SK-N-SH treated with all-trans-retinoic acid at 6 μM for 48 hours (cell line): ENCODE measurements at regions not wholly inside any gene's neighbourhood (a gene's known extent, or its start where the extent isn't known, plus 50 kb on each side); places are given as distances from the start of the nearest gene placed in this dataset.

Source experiments
- ATAC-seq: fragments of 200-7000 bp; cut with Tn5 transposase; 3 replicates; pipeline ENCODE4 v1.9.1; 2020; ENCODE audit warnings: mild to moderate bottlenecking, moderate library complexity
- ARNTL ChIP-seq: fragments of 450-650 bp; formaldehyde crosslinking; IDR thresholded peaks from 2 replicates; pipeline ENCODE4 v1.5.0; 2020; ENCODE audit warnings: low read depth, mild to moderate bottlenecking, moderate library complexity, borderline replicate concordance
- BACH2 ChIP-seq: fragments of 250-450 bp; sonication (Bioruptor Pico); IDR thresholded peaks from 2 replicates; pipeline ENCODE4 v1.9.0; 2021; ENCODE audit warnings: mild to moderate bottlenecking, borderline replicate concordance
- CREB5 ChIP-seq: fragments of 250-450 bp; sonication (Bioruptor Pico); IDR thresholded peaks from 2 replicates; pipeline ENCODE4 v1.5.1; 2020; ENCODE audit warnings: low read depth, mild to moderate bottlenecking, moderate library complexity
- ESRRG ChIP-seq: fragments of 250-450 bp; sonication (Bioruptor Pico); IDR thresholded peaks from 2 replicates; pipeline ENCODE4 v1.6.1; 2021; ENCODE audit warnings: mild to moderate bottlenecking
- GLIS3 ChIP-seq: fragments of 250-450 bp; sonication (Bioruptor Pico); IDR thresholded peaks from 2 replicates; pipeline ENCODE4 v1.5.0; 2020; ENCODE audit warnings: mild to moderate bottlenecking, moderate library complexity
- ISL1 ChIP-seq: fragments of 250-450 bp; sonication (Bioruptor Pico); IDR thresholded peaks from 2 replicates; pipeline ENCODE4 v2.1.2; 2022; ENCODE audit warnings: mild to moderate bottlenecking, moderate library complexity
- OSR1 ChIP-seq: fragments of 250-450 bp; sonication (Bioruptor Pico); IDR thresholded peaks from 2 replicates; pipeline ENCODE4 v1.8.0; 2022; ENCODE audit warnings: moderate library complexity, mild to moderate bottlenecking, inconsistent platforms
- PPARA ChIP-seq: fragments of 250-450 bp; sonication (Bioruptor Pico); IDR thresholded peaks from 2 replicates; pipeline ENCODE4 v1.5.0; 2020; ENCODE audit warnings: mild to moderate bottlenecking, borderline replicate concordance
- RARB ChIP-seq: fragments of 250-450 bp; sonication (Bioruptor Pico); IDR thresholded peaks from 2 replicates; pipeline ENCODE4 v1.8.0; 2021; ENCODE audit warnings: mild to moderate bottlenecking, moderate library complexity
- SNAI2 ChIP-seq: fragments of 250-450 bp; sonication (Bioruptor Pico); IDR thresholded peaks from 2 replicates; pipeline ENCODE4 v1.5.0; 2020; ENCODE audit warnings: mild to moderate bottlenecking, moderate library complexity
- TCF4 ChIP-seq: fragments of 250-450 bp; sonication (Bioruptor Pico); IDR thresholded peaks from 2 replicates; pipeline ENCODE4 v1.8.0; 2021; ENCODE audit warnings: mild to moderate bottlenecking, moderate library complexity, borderline replicate concordance
- TOX ChIP-seq: fragments of 250-450 bp; sonication (Bioruptor Pico); IDR thresholded peaks from 2 replicates; pipeline ENCODE4 v1.8.0; 2021; ENCODE audit warnings: mild to moderate bottlenecking, moderate library complexity, borderline replicate concordance
- ZC3H10 ChIP-seq: fragments of 250-450 bp; sonication (Bioruptor Pico); IDR thresholded peaks from 2 replicates; pipeline ENCODE4 v1.5.1; 2021; ENCODE audit warnings: mild to moderate bottlenecking, moderate library complexity
- ZFP3 ChIP-seq: fragments of 250-450 bp; sonication (Bioruptor Pico); IDR thresholded peaks from 2 replicates; pipeline ENCODE4 v1.5.0; 2020; ENCODE audit warnings: mild to moderate bottlenecking, moderate library complexity
- ZFP30 ChIP-seq: fragments of 450-650 bp; formaldehyde crosslinking; IDR thresholded peaks from 2 replicates; pipeline ENCODE4 v1.5.0; 2022; ENCODE audit warnings: mild to moderate bottlenecking, moderate library complexity
- ZNF565 ChIP-seq: fragments of 450-650 bp; formaldehyde crosslinking; conservative IDR thresholded peaks from 2 replicates; pipeline ENCODE4 v1.5.0; 2020; ENCODE audit warnings: low read depth, mild to moderate bottlenecking, moderate library complexity
- ZNF70 ChIP-seq: fragments of 450-650 bp; formaldehyde crosslinking; IDR thresholded peaks from 2 replicates; pipeline ENCODE4 v1.5.0; 2020; ENCODE audit warnings: mild to moderate bottlenecking, moderate library complexity
- ZNF8 ChIP-seq: fragments of 450-650 bp; formaldehyde crosslinking; IDR thresholded peaks from 2 replicates; pipeline ENCODE4 v1.5.0; 2020; ENCODE audit warnings: mild to moderate bottlenecking, moderate library complexity
- TF ChIP-seq, protein P1 (sequence below): fragments of 250-450 bp; sonication (Bioruptor Pico); IDR thresholded peaks from 2 replicates; pipeline ENCODE4 v1.5.0; 2020; ENCODE audit warnings: mild to moderate bottlenecking, moderate library complexity
- TF ChIP-seq, protein P2 (sequence below): fragments of 250-450 bp; sonication (Bioruptor Pico); IDR thresholded peaks from 2 replicates; pipeline ENCODE4 v1.8.0; 2020; ENCODE audit warnings: mild to moderate bottlenecking, moderate library complexity, borderline replicate concordance
- TF ChIP-seq, protein P3 (sequence below): fragments of 250-450 bp; sonication (Bioruptor Pico); IDR thresholded peaks from 2 replicates; pipeline ENCODE4 v1.8.0; 2021; ENCODE audit warnings: low read depth, mild to moderate bottlenecking, moderate library complexity, borderline replicate concordance

GRCh38 chr2:201953880-201954279 is 79.8 kb upstream of the FZD7 start:
- ATAC-seq, result no peak
- TF ChIP-seq RARB (CRISPR knock-in tag), result no peak
- no peak for TF ChIP-seq ESRRG (CRISPR knock-in tag)
- TF ChIP-seq SNAI2, result no peak
- TF ChIP-seq, all 23 proteins: peak for 0

GRCh38 chr2:201955231-201955630 is 78.4 kb upstream of the FZD7 start:
- no peak for ATAC-seq
- TF ChIP-seq ZNF565 (CRISPR knock-in tag) (no peak), BACH2 (CRISPR knock-in tag) (no peak), RARB (CRISPR knock-in tag) (no peak), TCF4 (no peak), ZNF70 (CRISPR knock-in tag) (no peak), PPARA (CRISPR knock-in tag) (no peak), ISL1 (no peak), ZNF8 (CRISPR knock-in tag) (no peak), ZC3H10 (CRISPR knock-in tag) (no peak), ESRRG (CRISPR knock-in tag) (no peak), TOX (CRISPR knock-in tag) (no peak), CREB5 (no peak)
- TF ChIP-seq, protein P1, sequence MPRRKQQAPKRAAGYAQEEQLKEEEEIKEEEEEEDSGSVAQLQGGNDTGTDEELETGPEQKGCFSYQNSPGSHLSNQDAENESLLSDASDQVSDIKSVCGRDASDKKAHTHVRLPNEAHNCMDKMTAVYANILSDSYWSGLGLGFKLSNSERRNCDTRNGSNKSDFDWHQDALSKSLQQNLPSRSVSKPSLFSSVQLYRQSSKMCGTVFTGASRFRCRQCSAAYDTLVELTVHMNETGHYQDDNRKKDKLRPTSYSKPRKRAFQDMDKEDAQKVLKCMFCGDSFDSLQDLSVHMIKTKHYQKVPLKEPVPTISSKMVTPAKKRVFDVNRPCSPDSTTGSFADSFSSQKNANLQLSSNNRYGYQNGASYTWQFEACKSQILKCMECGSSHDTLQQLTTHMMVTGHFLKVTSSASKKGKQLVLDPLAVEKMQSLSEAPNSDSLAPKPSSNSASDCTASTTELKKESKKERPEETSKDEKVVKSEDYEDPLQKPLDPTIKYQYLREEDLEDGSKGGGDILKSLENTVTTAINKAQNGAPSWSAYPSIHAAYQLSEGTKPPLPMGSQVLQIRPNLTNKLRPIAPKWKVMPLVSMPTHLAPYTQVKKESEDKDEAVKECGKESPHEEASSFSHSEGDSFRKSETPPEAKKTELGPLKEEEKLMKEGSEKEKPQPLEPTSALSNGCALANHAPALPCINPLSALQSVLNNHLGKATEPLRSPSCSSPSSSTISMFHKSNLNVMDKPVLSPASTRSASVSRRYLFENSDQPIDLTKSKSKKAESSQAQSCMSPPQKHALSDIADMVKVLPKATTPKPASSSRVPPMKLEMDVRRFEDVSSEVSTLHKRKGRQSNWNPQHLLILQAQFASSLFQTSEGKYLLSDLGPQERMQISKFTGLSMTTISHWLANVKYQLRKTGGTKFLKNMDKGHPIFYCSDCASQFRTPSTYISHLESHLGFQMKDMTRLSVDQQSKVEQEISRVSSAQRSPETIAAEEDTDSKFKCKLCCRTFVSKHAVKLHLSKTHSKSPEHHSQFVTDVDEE (CRISPR knock-in tag), result no peak
- TF ChIP-seq, protein P2, sequence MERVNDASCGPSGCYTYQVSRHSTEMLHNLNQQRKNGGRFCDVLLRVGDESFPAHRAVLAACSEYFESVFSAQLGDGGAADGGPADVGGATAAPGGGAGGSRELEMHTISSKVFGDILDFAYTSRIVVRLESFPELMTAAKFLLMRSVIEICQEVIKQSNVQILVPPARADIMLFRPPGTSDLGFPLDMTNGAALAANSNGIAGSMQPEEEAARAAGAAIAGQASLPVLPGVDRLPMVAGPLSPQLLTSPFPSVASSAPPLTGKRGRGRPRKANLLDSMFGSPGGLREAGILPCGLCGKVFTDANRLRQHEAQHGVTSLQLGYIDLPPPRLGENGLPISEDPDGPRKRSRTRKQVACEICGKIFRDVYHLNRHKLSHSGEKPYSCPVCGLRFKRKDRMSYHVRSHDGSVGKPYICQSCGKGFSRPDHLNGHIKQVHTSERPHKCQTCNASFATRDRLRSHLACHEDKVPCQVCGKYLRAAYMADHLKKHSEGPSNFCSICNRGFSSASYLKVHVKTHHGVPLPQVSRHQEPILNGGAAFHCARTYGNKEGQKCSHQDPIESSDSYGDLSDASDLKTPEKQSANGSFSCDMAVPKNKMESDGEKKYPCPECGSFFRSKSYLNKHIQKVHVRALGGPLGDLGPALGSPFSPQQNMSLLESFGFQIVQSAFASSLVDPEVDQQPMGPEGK (CRISPR knock-in tag), result no peak
- TF ChIP-seq, protein P3, sequence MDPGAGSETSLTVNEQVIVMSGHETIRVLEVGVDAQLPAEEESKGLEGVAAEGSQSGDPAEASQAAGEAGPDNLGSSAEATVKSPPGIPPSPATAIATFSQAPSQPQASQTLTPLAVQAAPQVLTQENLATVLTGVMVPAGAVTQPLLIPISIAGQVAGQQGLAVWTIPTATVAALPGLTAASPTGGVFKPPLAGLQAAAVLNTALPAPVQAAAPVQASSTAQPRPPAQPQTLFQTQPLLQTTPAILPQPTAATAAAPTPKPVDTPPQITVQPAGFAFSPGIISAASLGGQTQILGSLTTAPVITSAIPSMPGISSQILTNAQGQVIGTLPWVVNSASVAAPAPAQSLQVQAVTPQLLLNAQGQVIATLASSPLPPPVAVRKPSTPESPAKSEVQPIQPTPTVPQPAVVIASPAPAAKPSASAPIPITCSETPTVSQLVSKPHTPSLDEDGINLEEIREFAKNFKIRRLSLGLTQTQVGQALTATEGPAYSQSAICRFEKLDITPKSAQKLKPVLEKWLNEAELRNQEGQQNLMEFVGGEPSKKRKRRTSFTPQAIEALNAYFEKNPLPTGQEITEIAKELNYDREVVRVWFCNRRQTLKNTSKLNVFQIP (CRISPR knock-in tag), result no peak

DNA sequence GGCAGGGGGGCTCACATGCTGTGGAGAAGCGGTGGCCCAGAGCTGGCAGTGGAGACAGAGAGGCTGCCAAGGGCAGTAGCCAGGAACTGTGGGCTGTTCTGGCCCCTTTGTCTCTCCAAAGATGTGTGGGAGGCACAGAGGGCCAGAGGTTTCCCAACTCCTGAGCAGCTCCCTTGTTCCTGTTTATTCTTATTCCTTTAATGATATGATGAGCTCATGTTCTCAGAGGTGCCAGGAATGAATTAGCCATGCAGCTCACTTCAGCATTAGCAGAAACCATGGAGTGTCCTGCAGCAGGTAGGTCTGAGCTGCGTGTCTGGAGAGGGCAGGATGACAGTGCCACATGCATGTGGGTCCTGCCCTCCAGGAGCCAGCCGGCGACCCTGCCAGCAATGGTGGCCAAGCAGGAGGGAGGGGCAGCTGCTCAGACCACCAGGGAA is 77.9 kb upstream of the FZD7 start:
- TF ChIP-seq TCF4 (no peak), GLIS3 (CRISPR knock-in tag) (no peak), ZNF8 (CRISPR knock-in tag) (no peak)
- no peak for ATAC-seq

DNA sequence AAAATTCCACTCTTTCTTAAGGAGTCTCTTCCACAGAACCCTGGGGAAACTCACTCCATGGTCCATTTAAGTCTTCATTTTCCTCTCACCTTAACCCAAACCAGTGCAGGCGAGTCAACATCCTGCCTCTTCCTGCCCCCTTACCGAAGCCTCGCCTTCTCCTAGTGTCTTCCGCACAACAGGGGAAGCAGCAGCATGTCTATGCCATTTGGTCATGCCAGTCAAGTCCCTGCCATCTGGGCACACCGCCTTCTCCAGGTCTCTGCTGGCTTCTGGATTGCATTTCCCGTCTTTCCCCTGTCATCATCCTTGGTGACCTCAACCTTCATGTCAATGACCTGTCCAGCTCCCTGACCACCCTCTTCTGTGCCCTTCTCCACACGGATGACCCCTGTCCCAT is 77.3 kb upstream of the FZD7 start:
- ATAC-seq, result no peak

More for the DNA sequence above, 77.3 kb upstream of the FZD7 start:
- no peak for TF ChIP-seq OSR1 (CRISPR knock-in tag)
- TF ChIP-seq PPARA (CRISPR knock-in tag), result no peak
- TF ChIP-seq ZFP30, result no peak
- TF ChIP-seq ESRRG (CRISPR knock-in tag), result no peak
- TF ChIP-seq, protein P1 (CRISPR knock-in tag), result no peak
- no peak for TF ChIP-seq ZC3H10 (CRISPR knock-in tag)
- TF ChIP-seq ZFP3 (CRISPR knock-in tag), result no peak
- no peak for TF ChIP-seq ARNTL (CRISPR knock-in tag)
- TF ChIP-seq GLIS3 (CRISPR knock-in tag), result no peak
- no peak for TF ChIP-seq SNAI2
